DND-41 (cell line): ENCODE measurements at regions not wholly inside any gene's neighbourhood (a gene's known extent, or its start where the extent isn't known, plus 50 kb on each side); places are given as distances from the start of the nearest gene placed in this dataset.

ENCODE experiments used
- EZH2 ChIP-seq: IDR thresholded peaks from 3 replicates; pipeline ENCODE4 v1.6.1; 2012; ENCODE audit warnings: borderline replicate concordance, low read depth, mild to moderate bottlenecking, moderate library complexity, low read length, inconsistent platforms; ENCODE audit not compliant: severe bottlenecking
- TF ChIP-seq, protein P1 (sequence below): IDR thresholded peaks from 2 replicates; pipeline ENCODE4 v1.5.1; 2012; ENCODE audit warnings: borderline replicate concordance, low read length, moderate library complexity, mild to moderate bottlenecking; ENCODE audit not compliant: poor library complexity, severe bottlenecking; ENCODE audit errors: extremely low read depth

DNA sequence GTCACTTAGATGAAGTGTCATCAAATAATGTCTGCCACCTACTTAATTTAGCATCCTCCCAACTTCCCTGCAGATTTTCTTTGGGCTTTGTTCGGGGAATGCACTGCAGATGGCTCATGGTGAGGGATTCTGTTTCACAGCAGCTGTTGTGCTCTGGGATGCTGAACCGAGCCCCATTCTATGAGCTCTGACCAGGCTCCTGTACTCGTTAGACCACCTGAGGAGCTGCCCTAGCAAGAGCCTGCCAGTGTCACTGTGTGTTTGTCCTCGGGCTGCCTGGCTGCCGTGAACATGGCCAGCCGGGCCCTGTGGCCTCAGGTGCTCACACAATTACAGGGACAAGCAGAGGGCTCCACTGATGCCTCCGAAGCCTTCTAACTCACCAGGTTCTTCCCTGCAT lies 238.8 kb upstream of the ECI2 start:
- TF ChIP-seq, protein P1, sequence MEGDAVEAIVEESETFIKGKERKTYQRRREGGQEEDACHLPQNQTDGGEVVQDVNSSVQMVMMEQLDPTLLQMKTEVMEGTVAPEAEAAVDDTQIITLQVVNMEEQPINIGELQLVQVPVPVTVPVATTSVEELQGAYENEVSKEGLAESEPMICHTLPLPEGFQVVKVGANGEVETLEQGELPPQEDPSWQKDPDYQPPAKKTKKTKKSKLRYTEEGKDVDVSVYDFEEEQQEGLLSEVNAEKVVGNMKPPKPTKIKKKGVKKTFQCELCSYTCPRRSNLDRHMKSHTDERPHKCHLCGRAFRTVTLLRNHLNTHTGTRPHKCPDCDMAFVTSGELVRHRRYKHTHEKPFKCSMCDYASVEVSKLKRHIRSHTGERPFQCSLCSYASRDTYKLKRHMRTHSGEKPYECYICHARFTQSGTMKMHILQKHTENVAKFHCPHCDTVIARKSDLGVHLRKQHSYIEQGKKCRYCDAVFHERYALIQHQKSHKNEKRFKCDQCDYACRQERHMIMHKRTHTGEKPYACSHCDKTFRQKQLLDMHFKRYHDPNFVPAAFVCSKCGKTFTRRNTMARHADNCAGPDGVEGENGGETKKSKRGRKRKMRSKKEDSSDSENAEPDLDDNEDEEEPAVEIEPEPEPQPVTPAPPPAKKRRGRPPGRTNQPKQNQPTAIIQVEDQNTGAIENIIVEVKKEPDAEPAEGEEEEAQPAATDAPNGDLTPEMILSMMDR = no peak
- no peak for TF ChIP-seq EZH2
